HG03520 (cell line): ENCODE measurements at regions not wholly inside any gene's neighbourhood (a gene's known extent, or its start where the extent isn't known, plus 50 kb on each side); places are given as distances from the start of the nearest gene placed in this dataset.

Experiments used
- ATAC-seq: cut with Tn5 transposase; IDR thresholded peaks from one replicate; pipeline ENCODE4 v1.9.1; 2021; ENCODE audit warnings: mild to moderate bottlenecking, moderate library complexity; ENCODE audit not compliant: unreplicated experiment

DNA sequence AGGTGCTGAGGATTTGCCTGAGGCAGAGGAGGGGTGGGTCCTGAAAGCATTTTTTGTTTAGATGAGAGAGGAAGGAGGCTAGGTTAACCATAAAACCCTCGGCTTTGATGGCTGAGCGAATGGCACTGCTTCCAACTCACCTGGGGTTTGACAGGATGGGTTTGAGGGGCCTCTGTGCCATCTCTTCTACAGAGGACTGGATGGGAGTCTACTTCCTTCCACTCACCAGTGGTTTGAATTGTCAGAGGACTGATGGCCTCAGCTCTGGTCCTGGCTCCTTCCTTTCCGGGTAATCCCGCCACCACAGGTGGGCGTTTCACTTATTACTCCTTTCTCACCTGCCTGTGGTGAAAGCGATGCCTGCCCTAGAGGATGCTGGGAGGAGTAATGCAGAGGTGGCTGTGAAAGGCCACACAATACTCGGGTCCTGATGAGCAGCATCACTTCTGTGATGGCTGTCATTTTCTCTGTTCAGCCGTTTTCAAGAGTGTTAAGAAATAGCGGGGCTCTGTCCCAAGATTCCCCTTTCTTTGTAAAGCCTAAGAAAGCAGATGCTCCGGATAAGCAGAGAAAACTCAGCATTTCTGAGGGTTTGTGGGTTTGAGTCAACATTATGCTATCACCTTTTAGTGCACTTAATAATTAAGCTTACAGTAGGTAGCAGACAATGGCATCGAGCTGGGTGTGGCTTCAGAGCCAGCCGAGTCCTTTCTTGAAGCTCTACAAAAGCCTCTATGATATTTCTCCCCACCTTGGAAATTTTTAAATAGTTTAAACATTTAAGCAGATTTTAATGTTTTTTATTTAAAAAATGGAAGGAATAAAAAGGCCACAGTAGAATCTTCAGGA lies 220.7 kb downstream of the HLX start:
- no peak for ATAC-seq

GRCh38 chr1:221100611-221101010 lies 221.4 kb downstream of the HLX start:
- ATAC-seq, result no peak

- ATAC-seq, result no peak
Measured at GRCh38 chr1:221101807-221102605, 222.8 kb downstream of the HLX start.

DNA sequence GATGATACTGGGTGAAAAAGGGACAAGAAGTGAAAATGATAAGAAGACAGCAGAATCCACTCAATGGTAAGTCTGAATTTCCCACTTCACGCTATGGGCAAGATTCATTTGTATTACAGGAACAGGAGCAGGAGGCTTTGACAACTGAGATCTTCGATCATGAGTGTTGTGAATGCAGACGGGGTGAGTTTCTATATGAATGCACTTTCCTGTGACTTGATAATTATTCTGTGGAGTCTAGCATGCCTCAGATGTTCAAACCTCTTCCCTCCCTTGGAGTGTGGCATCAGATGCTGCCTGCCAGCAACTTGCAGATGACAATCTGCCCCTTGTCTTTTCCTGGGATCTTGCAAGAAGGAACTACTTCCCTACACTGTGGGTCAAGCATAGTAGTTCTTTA lies 225.4 kb downstream of the HLX start:
- ATAC-seq, result no peak

GRCh38 chr1:221105578-221105977 lies 226.3 kb downstream of the HLX start:
- no peak for ATAC-seq

DNA sequence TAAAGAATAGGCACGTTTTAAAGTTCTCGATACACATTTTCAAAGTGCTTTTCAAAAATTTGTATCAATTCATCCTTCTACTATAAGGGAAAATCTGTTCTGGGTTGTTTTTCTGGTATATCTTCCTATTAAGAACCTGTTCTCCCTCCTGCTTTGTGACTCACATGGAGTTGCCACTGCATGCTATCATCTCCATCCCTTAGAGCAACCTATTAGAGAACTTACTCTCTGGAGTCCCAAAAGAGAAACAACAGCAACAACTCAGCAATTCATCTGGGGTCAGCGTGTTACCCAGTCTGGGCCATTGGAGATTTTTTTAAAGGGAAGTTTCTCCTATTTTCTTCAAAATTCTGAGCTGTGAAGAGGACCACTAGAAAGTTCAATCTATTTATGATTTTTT lies 227.4 kb downstream of the HLX start:
- ATAC-seq, result no peak

- no peak for ATAC-seq
Measured at GRCh38 chr1:221109930-221110329, 230.7 kb downstream of the HLX start.

GRCh38 chr1:221117133-221117532 lies 237.9 kb downstream of the HLX start:
- no peak for ATAC-seq

DNA sequence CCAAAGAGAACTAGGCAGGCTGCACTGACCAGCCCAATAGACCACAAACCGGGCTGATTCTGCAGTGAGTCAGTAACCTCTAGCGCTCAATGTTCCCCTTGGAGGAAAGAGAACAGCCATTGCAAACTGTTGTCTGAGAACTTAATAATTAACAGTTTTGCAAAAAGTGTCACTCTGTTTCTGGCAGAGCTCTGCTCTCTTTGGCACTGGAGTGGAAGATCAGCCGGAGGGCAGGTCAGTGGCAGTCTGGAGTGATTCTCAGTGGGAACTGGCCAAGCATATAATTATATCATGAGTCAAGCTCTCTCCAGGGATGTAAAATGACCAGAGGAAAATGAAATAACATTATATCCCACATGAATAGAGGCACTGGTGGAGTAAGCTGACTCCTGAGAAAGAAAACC lies 238.3 kb downstream of the HLX start:
- ATAC-seq, result no peak

DNA sequence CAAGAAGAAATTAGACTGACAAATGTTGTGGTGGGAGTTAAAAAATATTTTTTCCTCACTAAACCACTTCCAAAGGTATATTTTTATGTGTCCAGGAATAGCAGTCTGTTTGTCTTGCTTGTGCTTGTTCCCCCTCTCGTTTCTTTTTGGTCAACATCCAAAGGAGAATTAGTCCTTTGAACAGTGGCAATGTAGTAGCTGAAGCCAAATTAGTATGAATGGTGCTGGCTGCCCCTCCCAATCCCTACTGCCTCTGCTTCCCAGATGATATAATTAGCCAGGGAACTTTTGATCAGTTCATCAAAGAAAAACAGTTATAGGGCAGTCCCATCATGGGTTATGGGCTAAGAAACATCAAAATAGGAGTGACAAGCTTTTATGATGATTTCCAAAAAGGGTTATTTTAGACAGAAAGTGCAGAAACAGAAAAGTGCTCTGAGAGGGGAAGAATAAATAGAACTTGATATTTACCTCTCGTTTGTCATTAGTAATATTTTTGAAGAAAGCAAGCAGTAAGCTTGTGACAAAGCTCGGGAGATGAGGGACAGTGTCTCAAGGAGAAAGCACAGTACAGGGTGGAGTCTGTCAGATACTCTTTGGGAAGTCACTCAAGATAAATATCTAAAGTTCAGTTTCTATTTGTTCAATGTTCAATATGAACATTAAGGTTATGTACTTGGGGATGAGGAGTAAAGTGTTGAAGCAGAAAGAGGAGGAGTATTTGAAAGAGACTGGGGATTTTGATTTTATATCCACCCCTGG lies 239.1 kb downstream of the HLX start:
- no peak for ATAC-seq

- no peak for ATAC-seq
Measured at GRCh38 chr1:221118938-221119320, 239.7 kb downstream of the HLX start.

DNA sequence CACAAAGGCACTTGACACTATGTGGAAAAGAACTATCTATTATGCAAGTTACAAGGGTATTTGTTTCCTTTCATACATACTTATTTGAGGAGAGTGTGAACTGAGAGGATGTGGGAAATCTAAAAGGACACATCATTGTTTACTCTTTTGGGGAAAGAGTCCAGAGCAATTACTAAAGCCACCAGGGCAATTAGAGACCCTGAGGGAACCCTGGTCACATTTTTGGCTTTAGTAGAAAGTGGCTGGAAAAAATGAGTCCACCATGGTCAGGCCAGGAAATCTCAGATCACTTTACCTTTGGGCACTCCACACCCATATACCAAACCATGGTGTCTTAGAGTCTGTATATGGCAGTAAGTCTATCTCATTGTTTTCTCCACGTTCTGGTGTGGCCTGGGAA lies 243.3 kb downstream of the HLX start:
- ATAC-seq, result no peak

DNA sequence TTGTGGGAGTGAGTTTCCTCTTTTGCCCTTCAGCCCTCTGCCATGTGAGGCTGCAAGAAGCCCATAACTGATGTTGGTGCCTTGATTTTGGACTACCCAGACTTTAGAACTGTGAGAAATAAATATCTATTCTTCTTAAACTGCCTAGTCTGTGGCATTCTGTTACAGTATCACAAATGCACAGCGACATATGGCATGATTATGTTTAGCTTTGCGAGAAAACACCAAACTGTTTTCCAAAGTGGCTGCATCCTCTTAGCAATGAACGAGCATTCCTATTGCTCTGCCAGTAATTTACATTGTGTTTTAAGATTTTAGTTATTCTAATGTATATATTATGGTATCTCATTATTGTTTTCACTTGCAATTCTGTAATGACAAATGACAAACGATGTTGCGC lies 246.7 kb downstream of the HLX start:
- no peak for ATAC-seq

- ATAC-seq, result no peak
Measured at GRCh38 chr1:221137666-221138065, 258.4 kb downstream of the HLX start.

DNA sequence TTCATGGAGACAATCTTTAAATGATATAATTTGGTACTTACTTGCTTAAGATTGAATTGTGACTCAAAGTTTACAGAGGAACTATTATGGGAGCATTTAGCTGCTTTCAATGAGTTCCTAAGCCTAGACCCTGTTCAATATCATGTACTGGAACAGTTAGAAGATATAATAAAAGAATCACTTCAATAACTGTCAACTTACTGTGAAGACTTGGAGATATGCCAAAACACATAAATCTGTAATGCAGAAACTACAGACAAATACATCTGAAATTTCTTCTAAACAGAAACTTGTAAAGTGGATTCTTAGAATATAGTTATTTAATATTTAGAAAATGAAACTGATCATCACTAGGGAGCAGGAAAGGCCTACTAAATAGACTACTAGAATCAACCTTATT lies 259.3 kb downstream of the HLX start:
- no peak for ATAC-seq

DNA sequence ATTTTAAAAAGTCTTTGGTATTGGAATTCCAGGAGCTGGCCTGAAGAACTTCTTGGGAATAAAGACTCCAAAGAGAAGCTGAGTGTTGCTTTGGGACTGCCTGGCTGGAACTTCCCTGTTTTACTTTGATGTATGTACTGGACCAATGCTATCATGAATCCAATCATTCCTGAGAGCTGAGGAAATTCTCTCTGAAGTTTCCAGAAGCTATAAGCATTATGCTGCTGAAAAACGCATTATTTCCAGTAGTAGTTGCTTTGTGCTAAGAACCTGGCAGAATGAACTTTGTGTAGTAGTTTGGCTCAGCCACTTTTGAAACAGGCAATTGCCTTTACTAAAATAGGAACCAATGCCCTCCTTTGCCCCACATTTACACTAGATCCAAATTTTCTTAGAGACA lies 260.7 kb downstream of the HLX start:
- ATAC-seq, result no peak

- ATAC-seq, result no peak
Measured at GRCh38 chr1:221141096-221141495, 261.9 kb downstream of the HLX start.

DNA sequence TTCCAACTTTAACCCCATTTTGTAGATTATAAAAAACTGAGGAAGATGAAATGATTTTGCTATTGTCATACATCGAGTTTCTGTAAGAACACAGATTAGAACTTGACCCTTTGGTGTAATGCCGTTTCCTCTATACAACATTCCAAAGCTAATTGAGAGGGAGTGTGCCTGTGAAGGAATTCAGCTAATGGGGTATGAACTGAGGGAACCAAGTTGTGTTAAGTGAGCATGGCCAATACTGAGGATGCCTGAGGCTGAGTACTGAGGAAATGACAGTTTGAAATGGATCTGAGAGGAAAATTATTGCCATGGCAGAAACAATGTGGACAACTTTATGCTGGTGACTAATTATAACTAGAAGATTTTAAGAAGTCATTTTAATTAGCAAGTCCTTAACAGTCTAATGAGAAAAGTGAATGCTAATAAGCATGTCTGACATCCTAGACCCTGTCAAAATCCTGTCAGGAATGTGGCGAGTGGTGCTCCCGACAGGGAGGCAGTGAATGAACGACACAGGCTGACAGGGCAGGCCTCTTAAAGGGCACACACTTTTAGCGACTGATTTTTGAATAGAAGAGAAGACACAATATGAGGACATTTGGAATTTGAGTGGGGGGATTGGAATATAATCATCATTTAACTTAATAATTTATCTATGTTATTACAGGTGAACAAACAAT lies 262.5 kb downstream of the HLX start:
- ATAC-seq, result no peak

DNA sequence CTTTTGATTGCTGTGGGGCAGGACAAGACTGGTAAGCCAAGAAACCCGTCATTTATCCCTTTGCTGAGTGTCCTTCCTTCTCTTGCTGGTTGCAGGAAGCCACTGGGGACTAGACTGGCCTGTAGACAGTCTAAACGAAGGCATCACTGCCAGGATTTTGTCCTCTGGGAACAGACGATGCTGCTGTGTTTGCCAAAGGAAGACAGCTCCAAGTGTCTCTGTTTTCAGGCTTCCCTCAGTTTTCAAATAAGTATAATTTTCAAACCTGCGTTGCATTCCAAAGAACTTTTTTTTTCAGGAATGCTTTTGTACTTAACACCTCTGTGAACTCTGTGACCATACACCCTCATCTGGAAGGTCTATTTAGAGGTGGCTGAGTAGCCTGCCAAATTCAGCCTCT lies 269.4 kb downstream of the HLX start:
- no peak for ATAC-seq

DNA sequence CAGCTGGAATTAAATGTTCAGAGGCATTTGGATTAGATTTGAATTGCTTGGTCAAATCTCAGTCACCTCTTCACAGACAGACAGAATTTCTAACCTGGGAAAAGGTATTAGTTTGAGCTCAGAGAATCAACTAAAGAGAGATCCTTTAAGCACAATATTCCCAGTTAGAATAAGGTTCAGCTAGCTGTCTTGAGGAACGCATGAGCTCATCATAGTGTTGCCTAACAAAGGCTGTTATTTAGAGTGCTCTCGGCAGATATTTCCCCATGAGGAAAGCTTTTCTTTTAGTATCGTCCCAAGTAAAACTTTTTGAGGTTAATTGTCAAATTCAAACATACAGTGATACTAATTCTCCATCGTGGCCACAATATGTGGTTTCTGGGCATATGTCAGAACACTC lies 269.9 kb downstream of the HLX start:
- ATAC-seq, result no peak

DNA sequence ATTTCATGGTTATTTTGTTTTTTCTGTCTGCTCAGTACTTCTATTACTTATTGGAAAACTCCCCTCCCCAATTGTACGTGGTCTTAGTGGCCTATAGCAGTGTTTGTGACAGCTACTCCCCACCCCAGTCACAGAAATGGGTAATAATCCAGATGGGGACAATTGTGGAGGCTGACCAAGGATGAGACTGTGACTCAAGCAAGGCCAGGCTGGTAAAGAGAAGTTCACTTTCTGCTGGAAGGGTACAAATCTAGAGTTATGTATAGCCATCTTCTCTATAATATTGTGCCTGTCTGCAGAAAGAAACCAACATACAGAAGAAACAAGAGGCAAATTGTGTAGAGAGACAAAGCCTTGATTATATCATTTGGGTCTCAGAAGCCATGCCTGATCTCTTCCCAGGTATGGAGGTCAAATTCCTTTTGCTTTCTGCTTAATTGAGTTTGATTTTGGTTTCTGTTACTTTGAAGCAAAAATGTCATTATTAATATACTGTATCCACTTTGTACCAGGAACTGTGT lies 270.4 kb downstream of the HLX start:
- no peak for ATAC-seq
